Activated CD4-positive, alpha-beta T cell treated with anti-CD3 and anti-CD28 coated beads for 36 hours (primary cell): ENCODE measurements at regions not wholly inside any gene's neighbourhood (a gene's known extent, or its start where the extent isn't known, plus 50 kb on each side); places are given as distances from the start of the nearest gene placed in this dataset.

Experiments
- ATAC-seq: fragments of 200-7000 bp; cut with Tn5 transposase; one replicate; pipeline ENCODE4 v1.10.0; 2021; ENCODE audit warnings: mild to moderate bottlenecking, moderate library complexity
- CTCF ChIA-PET: fragments of 350-600 bp; sonication (Branson Sonifier 250); formaldehyde crosslinking; loops from one replicate; lab custom pipeline; 2021; ENCODE audit warnings: antibody characterized with exemption; lab: Charles Lee
- POLR2A ChIA-PET: fragments of 350-600 bp; sonication (Branson Sonifier 250); formaldehyde crosslinking; loops from one replicate; lab custom pipeline; 2021; ENCODE audit warnings: antibody characterized with exemption, inconsistent platforms; lab: Charles Lee
- DNase-seq: peaks from one replicate; pipeline ENCODE4 v3.0.0-alpha.2; 2020
- H3K27ac Mint-ChIP-seq: one replicate; pipeline ENCODE4 v1.8.0; 2021; ENCODE audit warnings: mixed read lengths
- H3K27me3 Mint-ChIP-seq: one replicate; pipeline ENCODE4 v1.8.0; 2021; ENCODE audit warnings: mixed read lengths
- H3K36me3 Mint-ChIP-seq: one replicate; pipeline ENCODE4 v1.8.0; 2021; ENCODE audit warnings: low read depth, mixed read lengths
- H3K4me1 Mint-ChIP-seq: one replicate; pipeline ENCODE4 v1.8.0; 2021; ENCODE audit warnings: mixed read lengths
- H3K4me3 Mint-ChIP-seq: one replicate; pipeline ENCODE4 v1.8.0; 2021; ENCODE audit warnings: mild to moderate bottlenecking, moderate library complexity, mixed read lengths
- H3K9me3 Mint-ChIP-seq: one replicate; pipeline ENCODE4 v1.8.0; 2021; ENCODE audit warnings: low read depth, mixed read lengths
- intact Hi-C, 2 experiments: fragments of 100-400 bp; cut with DNase I in 1 of 2; cut with micrococcal nuclease in 1 of 2; formaldehyde crosslinking; loops; one replicate each; pipeline versions ENCODE4 v1.14.2 to v1.15.1; 2022 to 2024; cut with DNase I, micrococcal nuclease

DNA sequence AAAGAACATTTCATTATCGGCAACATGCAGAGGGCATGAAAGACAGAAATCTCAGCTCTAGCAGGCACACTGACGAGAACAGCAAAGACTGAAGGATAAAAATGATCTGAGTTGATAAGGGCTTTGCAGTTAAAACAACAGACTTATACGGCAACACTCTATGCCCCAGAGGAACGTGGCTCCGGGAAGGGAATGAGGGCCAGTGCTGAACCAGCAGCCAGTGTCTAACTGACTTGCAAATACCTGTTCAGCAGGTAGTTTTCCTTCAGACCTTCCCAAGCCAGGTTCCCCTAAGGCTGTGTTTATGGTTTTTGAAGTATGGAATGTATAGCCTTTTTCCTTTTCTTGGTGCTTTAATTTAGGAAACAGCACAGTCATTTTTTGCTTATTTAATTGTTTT, 121.3 kb upstream of the CDH18 start:
- CTCF ChIA-PET = no interaction called here
- POLR2A ChIA-PET = no interaction called here
- no peaks in the 10 kb centered on the region for H3K27me3 Mint-ChIP-seq
- intact Hi-C loops = no loop called here
- peaks cover 13% of the 10 kb centered on the region for H3K9me3 Mint-ChIP-seq
- no peak for DNase-seq
- ATAC-seq = no peak
- H3K4me3 Mint-ChIP-seq = no peak overlapping the region
- H3K36me3 Mint-ChIP-seq = peaks cover 2% of the 10 kb centered on the region
- H3K27ac Mint-ChIP-seq = no peak overlapping the region
- H3K4me1 Mint-ChIP-seq = no peaks in the 10 kb centered on the region

DNA sequence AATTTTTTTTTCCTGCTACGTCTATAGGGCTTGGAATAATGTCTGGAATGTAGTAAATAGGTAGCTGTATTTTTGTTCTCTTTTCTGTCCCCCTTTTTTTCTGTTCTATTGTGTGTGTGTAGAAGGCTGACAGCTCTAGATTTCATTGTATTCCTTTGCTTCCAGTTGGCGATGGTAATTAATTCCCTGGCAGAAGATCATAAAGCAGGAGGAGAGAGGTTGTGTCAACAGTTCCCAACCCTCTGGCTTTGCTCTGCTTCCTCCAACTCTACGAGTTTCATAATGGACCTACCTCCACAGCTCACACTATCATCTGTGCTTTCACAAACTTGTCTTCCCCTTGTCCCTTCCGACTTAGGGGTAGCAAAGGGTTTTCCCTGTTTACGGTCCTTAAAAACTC, 117.9 kb upstream of the CDH18 start:
- Mint-ChIP-seq H3K9me3 (peaks cover 12% of the 10 kb centered on the region), H3K36me3 (peaks cover 2% of the 10 kb centered on the region), H3K27me3 (no peaks in the 10 kb centered on the region), H3K4me1 (no peaks in the 10 kb centered on the region), H3K27ac (no peak overlapping the region), H3K4me3 (no peak overlapping the region)
- CTCF ChIA-PET = no interaction called here
- DNase-seq (no peak), ATAC-seq (no peak)
- POLR2A ChIA-PET = no interaction called here
- intact Hi-C loops = no loop called here

DNA sequence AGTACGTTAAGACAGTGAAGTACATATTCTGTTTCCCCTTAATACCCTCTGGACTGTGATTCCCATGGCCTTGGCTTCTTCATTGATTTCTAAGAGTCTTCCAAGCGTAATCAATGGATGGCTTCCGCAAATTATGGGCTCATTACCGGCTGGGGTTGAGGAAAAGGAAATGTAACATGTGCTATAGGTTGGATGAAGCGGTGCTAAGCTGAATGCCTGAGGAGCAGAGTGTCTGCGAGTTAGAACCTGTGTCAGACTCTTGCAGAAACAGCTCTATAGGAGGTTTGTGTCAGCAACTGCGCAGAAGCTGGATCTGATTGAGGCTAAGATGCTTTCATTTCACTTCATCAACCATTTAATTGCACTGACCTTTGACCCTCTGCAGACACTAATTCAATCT, 114.3 kb upstream of the CDH18 start:
- intact Hi-C loops = no loop called here
- no peak for DNase-seq
- no peak for ATAC-seq
- Mint-ChIP-seq H3K27me3 (no peaks in the 10 kb centered on the region), H3K27ac (no peak overlapping the region), H3K9me3 (peaks cover 11% of the 10 kb centered on the region), H3K4me3 (no peak overlapping the region), H3K4me1 (no peaks in the 10 kb centered on the region), H3K36me3 (no peaks in the 10 kb centered on the region)
- POLR2A ChIA-PET = no interaction called here
- CTCF ChIA-PET = no interaction called here

DNA sequence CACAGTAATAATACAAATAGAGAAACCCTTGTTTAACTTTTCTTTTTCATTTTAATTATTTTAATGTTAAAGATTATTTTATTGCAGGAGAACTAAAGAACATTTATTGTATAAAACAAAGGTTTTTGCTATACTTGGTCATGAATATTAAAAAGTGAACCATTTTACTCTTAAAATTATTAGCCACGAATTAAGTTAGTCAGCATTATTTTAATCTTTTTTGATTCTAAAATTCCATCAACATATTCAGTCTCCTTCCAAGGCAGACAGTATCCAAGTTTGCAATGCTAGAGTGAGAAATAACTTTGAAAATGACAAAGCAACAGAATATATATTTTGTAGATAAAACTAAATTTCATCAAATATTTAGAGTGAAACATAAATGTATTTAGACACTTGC, 110.7 kb upstream of the CDH18 start:
- H3K9me3 Mint-ChIP-seq = peaks cover 7% of the 10 kb centered on the region
- POLR2A ChIA-PET = no interaction called here
- H3K4me3 Mint-ChIP-seq = no peak overlapping the region
- H3K27me3 Mint-ChIP-seq = no peaks in the 10 kb centered on the region
- no peaks in the 10 kb centered on the region for H3K4me1 Mint-ChIP-seq
- ATAC-seq = no peak
- no peaks in the 10 kb centered on the region for H3K36me3 Mint-ChIP-seq
- intact Hi-C loops = no loop called here
- H3K27ac Mint-ChIP-seq = no peak overlapping the region
- CTCF ChIA-PET = no interaction called here
- no peak for DNase-seq

DNA sequence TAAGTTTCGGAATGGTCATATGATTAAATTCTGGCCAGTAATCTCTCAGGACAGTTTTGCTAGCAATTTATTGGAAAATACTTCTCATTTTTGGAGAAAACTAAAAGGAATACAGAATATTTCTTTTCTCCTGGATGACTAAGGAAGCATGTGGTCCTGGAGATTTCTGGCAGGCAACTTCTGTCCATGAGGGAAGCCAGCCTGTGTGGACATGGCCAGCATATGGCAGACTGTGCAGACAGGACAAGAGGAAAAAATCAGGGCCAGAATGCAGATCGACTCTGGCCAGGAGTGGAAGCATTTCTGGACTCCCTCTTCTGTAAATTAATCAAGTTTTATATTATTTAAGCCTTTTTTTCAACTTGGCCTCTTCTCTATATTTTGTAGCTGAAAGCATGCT, 100.4 kb upstream of the CDH18 start:
- CTCF ChIA-PET = no interaction called here

DNA sequence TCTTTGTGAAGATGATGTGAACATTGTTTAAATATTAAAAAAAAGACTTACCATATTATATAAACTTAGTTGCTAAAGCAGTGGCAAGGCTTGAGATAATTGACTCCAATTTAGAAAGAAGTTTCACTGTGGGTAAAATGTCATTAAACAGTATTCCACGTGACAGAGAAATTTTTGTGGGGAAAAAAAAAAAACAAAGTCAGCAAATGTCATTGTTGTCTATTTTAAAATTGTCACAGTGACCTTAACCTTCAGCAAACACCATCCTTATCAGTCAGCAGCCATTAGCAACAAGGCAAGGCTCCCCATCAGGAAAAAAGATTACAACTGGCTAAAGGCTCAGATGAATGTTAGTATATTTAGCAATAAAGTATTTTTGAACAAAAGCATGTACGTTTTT, 99.3 kb upstream of the CDH18 start:
- intact Hi-C loops = no loop called here
- ChIA-PET CTCF (no interaction called here), POLR2A (no interaction called here)
- Mint-ChIP-seq H3K4me3 (no peak overlapping the region), H3K4me1 (no peaks in the 10 kb centered on the region), H3K36me3 (no peaks in the 10 kb centered on the region), H3K9me3 (peaks cover 17% of the 10 kb centered on the region), H3K27ac (no peak overlapping the region), H3K27me3 (no peaks in the 10 kb centered on the region)
- ATAC-seq (no peak), DNase-seq (no peak)

More for the DNA sequence above, 100.4 kb upstream of the CDH18 start:
- intact Hi-C loops = no loop called here
- no peaks in the 10 kb centered on the region for H3K36me3 Mint-ChIP-seq
- H3K4me3 Mint-ChIP-seq = no peak overlapping the region
- POLR2A ChIA-PET = no interaction called here
- DNase-seq (no peak), ATAC-seq (no peak)
- no peak overlapping the region for H3K27ac Mint-ChIP-seq
- no peaks in the 10 kb centered on the region for H3K4me1 Mint-ChIP-seq
- H3K9me3 Mint-ChIP-seq = peaks cover 15% of the 10 kb centered on the region
- no peaks in the 10 kb centered on the region for H3K27me3 Mint-ChIP-seq

DNA sequence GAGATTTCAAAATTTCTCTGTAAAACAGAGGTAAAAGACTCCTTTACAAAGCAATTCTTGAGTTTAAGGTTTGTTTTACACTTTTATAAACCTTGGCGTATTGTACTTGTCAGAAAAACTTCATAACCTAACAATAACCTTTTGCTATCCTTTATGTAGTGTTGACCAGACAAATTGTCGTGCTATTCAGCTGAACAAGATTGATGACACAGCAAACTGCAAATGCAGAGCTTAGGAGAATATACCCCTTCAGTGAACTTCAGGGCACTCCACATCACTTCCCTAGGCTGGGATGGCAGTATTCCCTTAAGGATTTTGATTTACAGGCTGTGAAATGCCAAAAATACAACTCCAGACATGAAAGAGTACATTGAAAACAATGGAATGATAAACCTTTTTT, 89.2 kb upstream of the CDH18 start:
- no peaks in the 10 kb centered on the region for H3K4me1 Mint-ChIP-seq
- CTCF ChIA-PET = no interaction called here
- DNase-seq = no peak

DNA sequence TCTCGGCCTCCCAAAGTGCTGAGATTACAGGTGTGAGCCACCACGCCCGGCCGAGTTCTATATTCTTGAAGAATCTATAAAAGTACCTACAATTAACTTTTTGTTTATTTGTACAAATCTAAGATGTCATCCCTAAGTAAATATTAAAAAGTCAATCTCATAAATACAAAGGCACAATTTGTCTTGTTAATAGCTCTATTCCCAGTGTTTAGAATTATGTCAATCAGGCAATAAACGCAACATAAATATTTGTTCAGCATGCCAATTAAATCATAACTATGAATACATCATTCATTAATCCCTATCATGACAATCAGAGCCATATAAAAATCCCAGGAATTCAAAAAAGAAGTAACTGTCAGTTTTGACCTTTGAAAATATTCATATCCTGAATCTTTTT, 68.9 kb upstream of the CDH18 start:
- no peak for DNase-seq
- H3K27ac Mint-ChIP-seq = no peak overlapping the region
- H3K4me3 Mint-ChIP-seq = no peak overlapping the region
- no peak for ATAC-seq
- no peaks in the 10 kb centered on the region for H3K4me1 Mint-ChIP-seq
- H3K9me3 Mint-ChIP-seq = peaks cover 4% of the 10 kb centered on the region
- intact Hi-C loops = no loop called here
- no peaks in the 10 kb centered on the region for H3K36me3 Mint-ChIP-seq
- ChIA-PET CTCF (no interaction called here), POLR2A (no interaction called here)
- no peaks in the 10 kb centered on the region for H3K27me3 Mint-ChIP-seq

More for the DNA sequence above, 89.2 kb upstream of the CDH18 start:
- no peak for ATAC-seq
- Mint-ChIP-seq H3K9me3 (peaks cover 8% of the 10 kb centered on the region), H3K27ac (no peak overlapping the region), H3K27me3 (no peaks in the 10 kb centered on the region), H3K4me3 (no peak overlapping the region), H3K36me3 (no peaks in the 10 kb centered on the region)
- POLR2A ChIA-PET = no interaction called here
- intact Hi-C loops = no loop called here

DNA sequence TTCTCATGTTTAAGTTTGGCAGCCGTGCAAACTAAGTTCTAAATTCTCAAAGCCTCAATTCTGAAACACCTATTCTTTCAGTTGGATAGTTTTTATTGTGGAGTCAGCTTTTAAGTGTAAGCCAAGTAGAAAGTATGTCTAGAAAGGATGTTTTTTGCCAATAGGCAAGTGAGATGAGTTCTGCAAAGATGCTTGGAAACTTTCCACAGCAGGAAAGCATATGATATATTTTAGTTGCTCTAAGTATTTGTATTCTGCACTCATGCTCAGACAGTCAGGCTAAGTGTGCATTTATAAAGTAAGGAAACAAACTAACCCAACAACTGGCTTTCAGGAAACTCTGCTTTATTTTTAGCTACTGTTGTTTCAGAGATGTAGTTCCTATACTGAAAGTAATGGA, 67.3 kb upstream of the CDH18 start:
- peaks cover 4% of the 10 kb centered on the region for H3K9me3 Mint-ChIP-seq
- no peak overlapping the region for H3K4me3 Mint-ChIP-seq
- ChIA-PET POLR2A (no interaction called here), CTCF (no interaction called here)
- no peaks in the 10 kb centered on the region for H3K27me3 Mint-ChIP-seq
- no peaks in the 10 kb centered on the region for H3K4me1 Mint-ChIP-seq
- no peak overlapping the region for H3K27ac Mint-ChIP-seq
- DNase-seq = no peak
- no peak for ATAC-seq
- H3K36me3 Mint-ChIP-seq = no peaks in the 10 kb centered on the region
- intact Hi-C loops = no loop called here

DNA sequence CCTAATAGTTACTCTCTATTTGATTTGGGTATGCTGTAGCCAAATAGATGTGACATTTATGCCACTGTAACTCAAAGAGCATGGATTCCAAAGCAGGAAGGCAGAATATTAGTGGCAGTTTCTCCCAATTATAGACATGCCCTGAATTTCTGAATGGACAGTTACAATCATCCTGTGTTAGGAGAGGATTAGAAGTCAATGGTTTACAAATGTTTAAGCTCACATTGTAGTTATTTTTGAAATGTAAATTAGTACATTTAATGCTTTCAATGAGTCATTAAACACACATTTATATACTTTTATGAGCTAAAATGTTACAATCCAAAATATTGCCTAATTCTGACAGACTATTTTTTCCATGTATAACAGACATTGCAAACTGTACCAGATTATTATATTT, 62.3 kb upstream of the CDH18 start:
- H3K27me3 Mint-ChIP-seq = no peaks in the 10 kb centered on the region
- DNase-seq (no peak), ATAC-seq (no peak)
- H3K27ac Mint-ChIP-seq = no peak overlapping the region
- H3K36me3 Mint-ChIP-seq = no peaks in the 10 kb centered on the region
- intact Hi-C loops = no loop called here
- no peaks in the 10 kb centered on the region for H3K4me1 Mint-ChIP-seq
- CTCF ChIA-PET = no interaction called here
- POLR2A ChIA-PET = no interaction called here
- H3K9me3 Mint-ChIP-seq = peaks cover 11% of the 10 kb centered on the region
- H3K4me3 Mint-ChIP-seq = no peak overlapping the region

DNA sequence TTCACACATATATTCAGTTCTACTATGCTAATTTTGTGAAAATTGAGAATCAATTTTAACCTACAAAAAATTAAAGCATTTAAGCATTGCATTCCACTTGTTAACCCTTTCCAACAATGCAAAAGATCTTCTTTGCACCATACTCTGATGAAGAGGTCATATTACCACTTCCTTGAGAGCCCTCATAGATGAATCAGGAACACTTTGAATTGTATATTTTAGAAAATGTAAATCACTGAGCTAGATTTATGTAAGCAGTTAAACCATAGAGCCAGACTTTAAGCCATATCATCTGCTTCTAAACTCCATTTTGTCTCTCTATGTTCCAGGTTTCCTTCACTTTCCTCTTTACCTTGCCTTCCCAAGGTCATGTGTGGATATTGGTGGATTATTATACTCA, 56.5 kb upstream of the CDH18 start:
- Mint-ChIP-seq H3K4me3 (no peak overlapping the region), H3K4me1 (no peaks in the 10 kb centered on the region), H3K9me3 (peaks cover 14% of the 10 kb centered on the region), H3K36me3 (no peaks in the 10 kb centered on the region), H3K27ac (no peak overlapping the region), H3K27me3 (no peaks in the 10 kb centered on the region)
- no peak for ATAC-seq
- DNase-seq = no peak
- intact Hi-C loops = no loop called here
- CTCF ChIA-PET = no interaction called here
- POLR2A ChIA-PET = no interaction called here

DNA sequence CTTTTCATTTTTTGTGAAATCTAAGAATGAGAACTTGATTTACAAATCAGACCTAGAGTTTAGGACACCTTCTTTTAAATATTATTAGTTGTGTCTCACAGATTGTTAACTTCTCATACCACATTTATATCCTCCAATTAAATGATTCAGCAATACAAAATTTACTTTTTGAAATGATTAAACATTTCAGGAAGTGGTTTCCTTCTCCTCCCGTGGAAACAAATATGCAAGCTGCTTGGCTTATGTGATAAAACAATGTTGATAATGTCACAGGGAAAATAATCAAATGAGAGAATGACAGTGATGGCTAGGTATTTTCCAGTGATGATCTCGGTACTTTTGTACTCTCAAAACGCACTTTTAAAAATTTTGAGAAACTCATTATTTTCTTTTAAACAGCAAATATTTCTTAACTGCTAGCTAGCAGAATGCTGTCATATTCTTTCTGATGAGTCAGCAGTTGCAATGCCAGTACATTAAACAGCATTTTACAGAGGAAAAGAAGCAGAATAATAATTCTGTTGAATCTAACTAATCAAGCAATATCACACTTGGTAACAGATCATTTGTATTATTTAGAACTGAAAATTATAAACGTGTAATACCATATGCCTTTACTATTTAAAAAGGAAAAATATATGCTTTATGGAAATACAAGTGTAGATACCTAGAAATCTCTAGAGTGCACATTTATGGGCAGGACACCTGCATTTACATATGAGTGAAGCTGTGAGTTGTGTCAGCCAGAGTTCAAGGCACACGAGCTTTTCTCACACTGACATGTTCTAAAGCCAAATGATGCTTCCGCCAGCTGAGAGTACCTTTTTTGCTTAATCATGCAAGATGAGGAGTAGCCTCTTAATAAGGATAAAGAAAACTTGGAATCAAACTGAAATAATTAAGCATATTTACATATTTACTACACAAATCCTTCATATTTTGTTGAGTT, 53.6 kb upstream of the CDH18 start:
- intact Hi-C loops = no loop called here
- POLR2A ChIA-PET = no interaction called here
- peaks cover 19% of the 10 kb centered on the region for H3K9me3 Mint-ChIP-seq
- H3K27me3 Mint-ChIP-seq = no peaks in the 10 kb centered on the region
- no peak for ATAC-seq
- CTCF ChIA-PET = no interaction called here
- DNase-seq = no peak
- no peaks in the 10 kb centered on the region for H3K4me1 Mint-ChIP-seq
- H3K27ac Mint-ChIP-seq = no peak overlapping the region
- H3K4me3 Mint-ChIP-seq = no peak overlapping the region
- no peaks in the 10 kb centered on the region for H3K36me3 Mint-ChIP-seq
